Astrocyte (in vitro differentiated cells and primary cell): ENCODE measurements at regions not wholly inside any gene's neighbourhood (a gene's known extent, or its start where the extent isn't known, plus 50 kb on each side); places are given as distances from the start of the nearest gene placed in this dataset.
A peak's percentile ranks its signal among the peaks of the same experiment; 100 is the strongest.
"Not testable (repeated sequence)": the region's sequence is repeated elsewhere in the genome, so short reads cannot be mapped to it uniquely, and the experiment has no call there.

Source experiments
- DNase-seq: peaks from one replicate; pipeline ENCODE4 v3.0.0-alpha.2; 2010; ENCODE audit warnings: low read depth
- FAIRE-seq: peaks from 2 replicates; lab custom pipeline; 2011; peaks lifted over from hg19 to GRCh38; lab: Jason Lieb, UNC
- H2AFZ ChIP-seq: 2 replicates; pipeline ENCODE4 v1.6.0; 2012; ENCODE audit warnings: low read depth, low read length, inconsistent platforms
- H3K27ac ChIP-seq: 2 replicates; pipeline ENCODE4 v1.5.1; 2011; ENCODE audit warnings: low read depth, low read length, inconsistent platforms
- H3K27me3 ChIP-seq: 2 replicates; pipeline ENCODE4 v1.6.0; 2011; ENCODE audit warnings: low read length, inconsistent platforms; ENCODE audit not compliant: insufficient read depth
- H3K36me3 ChIP-seq: 2 replicates; pipeline ENCODE4 v1.5.1; 2011; ENCODE audit warnings: low read length, inconsistent platforms; ENCODE audit not compliant: insufficient read depth
- H3K4me1 ChIP-seq: 2 replicates; pipeline ENCODE4 v1.5.1; 2011; ENCODE audit warnings: low read length, inconsistent platforms; ENCODE audit not compliant: insufficient read depth
- H3K4me2 ChIP-seq: 2 replicates; pipeline ENCODE4 v1.6.0; 2012; ENCODE audit warnings: low read length, inconsistent platforms
- H3K4me3 ChIP-seq: 2 replicates; pipeline ENCODE4 v1.5.1; 2011; ENCODE audit warnings: low read depth, mild to moderate bottlenecking, low read length, inconsistent platforms; ENCODE audit not compliant: insufficient read depth
- H3K79me2 ChIP-seq: 2 replicates; pipeline ENCODE4 v1.6.0; 2012; ENCODE audit warnings: mild to moderate bottlenecking, low read length, inconsistent platforms; ENCODE audit not compliant: insufficient read depth
- H3K9ac ChIP-seq: 2 replicates; pipeline ENCODE4 v1.6.0; 2012; ENCODE audit warnings: mild to moderate bottlenecking, low read length, inconsistent platforms
- H3K9me3 ChIP-seq: 2 replicates; pipeline ENCODE4 v1.5.1; 2012; ENCODE audit warnings: low read depth, mild to moderate bottlenecking, low read length, inconsistent platforms; ENCODE audit not compliant: insufficient read depth
- H4K20me1 ChIP-seq: 2 replicates; pipeline ENCODE4 v1.6.0; 2012; ENCODE audit warnings: low read length, inconsistent platforms; ENCODE audit not compliant: insufficient read depth
- H3K27ac Mint-ChIP-seq: one replicate; pipeline ENCODE4 v1.8.0; 2021; ENCODE audit warnings: mild to moderate bottlenecking, mixed read lengths; ENCODE audit not compliant: unreplicated experiment
- H3K27me3 Mint-ChIP-seq: one replicate; pipeline ENCODE4 v1.8.0; 2021; ENCODE audit warnings: low read depth, mixed read lengths; ENCODE audit not compliant: unreplicated experiment
- H3K36me3 Mint-ChIP-seq: one replicate; pipeline ENCODE4 v1.8.0; 2021; ENCODE audit warnings: low read depth, mixed read lengths; ENCODE audit not compliant: unreplicated experiment
- H3K4me1 Mint-ChIP-seq: one replicate; pipeline ENCODE4 v1.8.0; 2021; ENCODE audit warnings: low read depth, mixed read lengths; ENCODE audit not compliant: unreplicated experiment
- H3K4me3 Mint-ChIP-seq: one replicate; pipeline ENCODE4 v1.8.0; 2021; ENCODE audit warnings: mild to moderate bottlenecking, moderate library complexity, mixed read lengths; ENCODE audit not compliant: unreplicated experiment
- H3K9me3 Mint-ChIP-seq: one replicate; pipeline ENCODE4 v1.8.0; 2021; ENCODE audit warnings: mild to moderate bottlenecking, mixed read lengths; ENCODE audit not compliant: unreplicated experiment
- EZH2 ChIP-seq: IDR thresholded peaks from 2 replicates; pipeline ENCODE4 v1.6.1; 2012; ENCODE audit warnings: mild to moderate bottlenecking, low read length, inconsistent platforms; ENCODE audit not compliant: insufficient read depth
- TF ChIP-seq, protein P1 (sequence below): IDR thresholded peaks from 2 replicates; pipeline ENCODE4 v1.5.1; 2011; ENCODE audit warnings: low read depth, mild to moderate bottlenecking, inconsistent platforms, low read length, moderate library complexity; ENCODE audit not compliant: insufficient read depth

DNA sequence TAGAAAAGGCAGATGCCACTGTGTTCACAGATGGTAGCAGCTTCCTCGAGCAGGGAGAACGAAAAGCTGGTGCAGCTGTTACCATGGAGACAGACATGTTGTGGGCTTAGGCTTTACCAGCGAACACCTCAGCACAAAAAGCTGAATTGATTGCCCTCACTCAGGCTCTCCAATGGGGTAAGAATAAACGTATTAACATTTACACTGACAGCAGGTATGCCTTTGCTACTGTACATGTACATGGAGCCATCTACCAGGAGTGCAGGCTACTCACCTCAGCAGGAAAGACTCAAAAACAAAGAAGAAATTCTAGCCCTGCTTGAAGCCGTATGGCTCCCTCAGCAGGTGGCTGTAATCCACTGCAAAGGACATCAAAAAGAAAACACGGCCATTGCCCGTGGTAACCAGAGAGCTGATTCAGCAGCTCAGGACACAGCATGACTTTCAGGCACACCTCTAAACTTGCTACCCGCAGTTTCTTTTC lies 197.7 kb downstream of the ZNF737 start:
- H3K27ac ChIP-seq = no peak overlapping the region

DNA sequence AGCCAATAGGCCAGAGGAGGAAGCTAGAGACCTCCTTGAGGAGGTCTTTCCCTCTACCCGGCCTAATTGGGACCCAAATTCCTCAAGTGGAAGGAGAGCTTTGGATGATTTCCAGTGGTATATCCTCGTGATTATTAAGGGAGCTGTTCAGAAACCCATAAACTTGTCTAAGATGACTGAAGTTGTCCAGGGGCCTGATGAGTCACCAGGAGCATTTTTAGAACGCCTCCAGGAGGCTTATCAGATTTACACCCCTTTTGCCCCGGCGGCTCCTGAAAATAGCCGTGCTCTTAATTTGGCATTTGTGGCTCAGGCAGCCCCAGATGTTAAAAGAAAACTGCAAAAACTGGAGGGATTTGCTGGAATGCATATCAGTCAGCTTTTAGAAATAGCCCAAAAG lies 198.1 kb downstream of the ZNF486 start:
- H3K4me3 ChIP-seq = no peak overlapping the region
- H3K4me1 Mint-ChIP-seq = peaks cover 12% of the 10 kb centered on the region
- TF ChIP-seq, protein P1, sequence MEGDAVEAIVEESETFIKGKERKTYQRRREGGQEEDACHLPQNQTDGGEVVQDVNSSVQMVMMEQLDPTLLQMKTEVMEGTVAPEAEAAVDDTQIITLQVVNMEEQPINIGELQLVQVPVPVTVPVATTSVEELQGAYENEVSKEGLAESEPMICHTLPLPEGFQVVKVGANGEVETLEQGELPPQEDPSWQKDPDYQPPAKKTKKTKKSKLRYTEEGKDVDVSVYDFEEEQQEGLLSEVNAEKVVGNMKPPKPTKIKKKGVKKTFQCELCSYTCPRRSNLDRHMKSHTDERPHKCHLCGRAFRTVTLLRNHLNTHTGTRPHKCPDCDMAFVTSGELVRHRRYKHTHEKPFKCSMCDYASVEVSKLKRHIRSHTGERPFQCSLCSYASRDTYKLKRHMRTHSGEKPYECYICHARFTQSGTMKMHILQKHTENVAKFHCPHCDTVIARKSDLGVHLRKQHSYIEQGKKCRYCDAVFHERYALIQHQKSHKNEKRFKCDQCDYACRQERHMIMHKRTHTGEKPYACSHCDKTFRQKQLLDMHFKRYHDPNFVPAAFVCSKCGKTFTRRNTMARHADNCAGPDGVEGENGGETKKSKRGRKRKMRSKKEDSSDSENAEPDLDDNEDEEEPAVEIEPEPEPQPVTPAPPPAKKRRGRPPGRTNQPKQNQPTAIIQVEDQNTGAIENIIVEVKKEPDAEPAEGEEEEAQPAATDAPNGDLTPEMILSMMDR = no peak
- peaks cover 2% of the 10 kb centered on the region for H3K27me3 Mint-ChIP-seq
- H3K4me2 ChIP-seq = no peak overlapping the region
- H3K27me3 ChIP-seq = no peaks in the 10 kb centered on the region
- peaks cover 3% of the 10 kb centered on the region for H3K36me3 Mint-ChIP-seq
- H3K79me2 ChIP-seq = no peaks in the 10 kb centered on the region
- H3K9me3 Mint-ChIP-seq = peaks cover 18% of the 10 kb centered on the region
- H3K27ac ChIP-seq = no peak overlapping the region
- peaks cover 2% of the 10 kb centered on the region for H3K9me3 ChIP-seq
- H3K4me3 Mint-ChIP-seq = peak overlapping the region; percentile 54
- H3K36me3 ChIP-seq = no peaks in the 10 kb centered on the region
- no peak overlapping the region for H2AFZ ChIP-seq
- H3K9ac ChIP-seq = no peak overlapping the region
- H3K27ac Mint-ChIP-seq = no peak overlapping the region
- H3K4me1 ChIP-seq = no peaks in the 10 kb centered on the region
- no peaks in the 10 kb centered on the region for H4K20me1 ChIP-seq
- FAIRE-seq = no peak
- no peak for DNase-seq

More for the DNA sequence above, 197.7 kb downstream of the ZNF737 start:
- peaks cover 6% of the 10 kb centered on the region for H3K9me3 ChIP-seq
- no peaks in the 10 kb centered on the region for H3K27me3 ChIP-seq
- FAIRE-seq (no peak), DNase-seq (no peak)
- no peak overlapping the region for H3K9ac ChIP-seq
- no peak overlapping the region for H2AFZ ChIP-seq
- H3K36me3 ChIP-seq = no peaks in the 10 kb centered on the region
- H4K20me1 ChIP-seq = no peaks in the 10 kb centered on the region
- Mint-ChIP-seq H3K4me1 (peaks cover 12% of the 10 kb centered on the region), H3K36me3 (peaks cover 3% of the 10 kb centered on the region), H3K27ac (no peak overlapping the region), H3K4me3 (no peak overlapping the region), H3K27me3 (peaks cover 4% of the 10 kb centered on the region), H3K9me3 (peaks cover 15% of the 10 kb centered on the region)
- no peak overlapping the region for H3K4me2 ChIP-seq
- no peaks in the 10 kb centered on the region for H3K4me1 ChIP-seq
- no peaks in the 10 kb centered on the region for H3K79me2 ChIP-seq
- no peak for TF ChIP-seq EZH2
- TF ChIP-seq, protein P1 = no peak
- H3K4me3 ChIP-seq = no peak overlapping the region

DNA sequence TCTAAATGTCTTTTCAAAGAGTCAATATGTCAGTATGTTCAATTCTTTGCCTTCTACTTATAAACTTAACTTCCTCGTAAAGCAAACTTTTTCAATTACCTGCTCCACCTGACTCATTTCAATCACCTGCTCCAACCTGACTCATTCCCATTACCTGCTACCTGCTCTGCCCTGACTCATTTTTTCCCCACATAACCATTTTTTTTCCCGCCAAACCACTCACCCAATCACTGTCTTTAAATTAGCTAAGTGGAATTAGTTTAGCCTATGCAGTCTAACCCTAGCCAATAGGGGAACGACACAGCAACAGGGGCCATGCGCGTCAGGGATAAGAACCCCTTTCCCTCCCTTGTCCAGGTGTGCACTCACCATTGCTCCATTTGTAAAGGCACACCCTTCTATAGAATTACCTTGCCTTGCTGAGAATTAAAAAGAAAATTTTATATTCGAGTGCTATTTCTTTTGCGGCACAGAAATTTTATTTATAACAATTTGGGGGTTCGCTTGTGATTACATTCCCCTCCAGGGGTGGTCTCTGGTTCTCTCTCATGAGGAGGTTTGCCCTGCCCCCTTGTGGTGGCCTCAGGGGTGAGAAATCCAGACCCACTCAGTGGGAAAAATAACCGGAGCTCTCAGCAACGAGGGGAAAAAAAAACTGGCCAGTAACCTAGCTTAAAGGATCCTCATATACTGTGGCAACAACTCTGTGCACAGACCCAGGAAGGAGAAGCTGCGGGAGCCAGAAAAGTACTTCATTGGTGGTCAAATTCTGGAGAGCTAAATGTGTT lies 193.1 kb downstream of the ZNF486 start:
- Histone ChIP-seq H3K4me1 (no peaks in the 10 kb centered on the region), H3K79me2 (no peaks in the 10 kb centered on the region), H3K9me3 (peaks cover 2% of the 10 kb centered on the region), H3K27me3 (no peaks in the 10 kb centered on the region), H4K20me1 (no peaks in the 10 kb centered on the region), H3K9ac (no peak overlapping the region), H2AFZ (no peak overlapping the region), H3K36me3 (no peaks in the 10 kb centered on the region), H3K4me2 (no peak overlapping the region), H3K27ac (no peak overlapping the region), H3K4me3 (no peak overlapping the region)
- no peaks in the 10 kb centered on the region for H3K36me3 Mint-ChIP-seq
- peaks cover 2% of the 10 kb centered on the region for H3K27me3 Mint-ChIP-seq
- DNase-seq = no peak
- peaks cover 26% of the 10 kb centered on the region for H3K9me3 Mint-ChIP-seq
- H3K27ac Mint-ChIP-seq = no peak overlapping the region
- H3K4me1 Mint-ChIP-seq = peaks cover 6% of the 10 kb centered on the region
- no peak for FAIRE-seq
- no peak overlapping the region for H3K4me3 Mint-ChIP-seq
- TF ChIP-seq, protein P1 = no peak
- no peak for TF ChIP-seq EZH2

DNA sequence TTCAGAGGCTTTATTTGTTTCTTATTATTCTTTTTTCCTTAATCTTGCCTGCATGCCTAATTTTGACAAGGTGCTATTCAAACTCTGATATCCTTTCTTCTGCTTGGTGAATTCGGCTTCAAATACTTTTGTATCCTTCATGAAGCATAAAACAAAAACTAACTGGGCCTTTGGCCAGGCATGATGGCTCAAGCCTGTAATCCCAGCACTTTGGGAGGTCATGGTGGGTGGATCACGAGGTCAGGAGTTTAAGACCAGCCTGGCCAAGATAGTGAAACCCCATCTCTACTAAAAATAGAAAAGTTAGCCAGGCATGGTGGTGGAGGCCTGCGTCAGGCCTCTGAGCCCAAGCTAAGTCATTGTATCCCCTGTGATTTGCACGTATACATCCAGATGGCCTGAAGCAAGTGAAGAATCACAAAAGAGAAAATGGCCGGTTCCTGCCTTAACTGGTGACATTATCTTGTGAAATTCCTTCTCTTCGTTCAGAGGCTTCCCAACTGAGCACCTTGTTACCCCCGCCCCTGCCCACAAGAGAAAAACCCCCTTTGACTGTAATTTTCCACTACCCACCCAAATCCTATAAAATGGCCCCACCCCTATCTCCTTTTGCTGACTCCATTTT lies 191.9 kb downstream of the ZNF486 start:
- not testable (repeated sequence) for H3K27me3 Mint-ChIP-seq, DNase-seq, H3K79me2 ChIP-seq, H3K4me3 ChIP-seq, FAIRE-seq, H2AFZ ChIP-seq, H3K4me3 Mint-ChIP-seq, H3K27me3 ChIP-seq, H3K27ac Mint-ChIP-seq, H3K9me3 ChIP-seq, H3K36me3 Mint-ChIP-seq, H3K27ac ChIP-seq, H3K4me2 ChIP-seq, H3K4me1 Mint-ChIP-seq, H3K36me3 ChIP-seq, H3K9ac ChIP-seq, H3K4me1 ChIP-seq, H4K20me1 ChIP-seq
- H3K9me3 Mint-ChIP-seq = peaks cover 18% of the 10 kb centered on the region
